ENCODE measurements at regions not wholly inside any gene's neighbourhood (a gene's known extent, or its start where the extent isn't known, plus 50 kb on each side); places are given as distances from the start of the nearest gene placed in this dataset.
"Not testable (repeated sequence)": the region's sequence is repeated elsewhere in the genome, so short reads cannot be mapped to it uniquely, and the experiment has no call there.

DNA sequence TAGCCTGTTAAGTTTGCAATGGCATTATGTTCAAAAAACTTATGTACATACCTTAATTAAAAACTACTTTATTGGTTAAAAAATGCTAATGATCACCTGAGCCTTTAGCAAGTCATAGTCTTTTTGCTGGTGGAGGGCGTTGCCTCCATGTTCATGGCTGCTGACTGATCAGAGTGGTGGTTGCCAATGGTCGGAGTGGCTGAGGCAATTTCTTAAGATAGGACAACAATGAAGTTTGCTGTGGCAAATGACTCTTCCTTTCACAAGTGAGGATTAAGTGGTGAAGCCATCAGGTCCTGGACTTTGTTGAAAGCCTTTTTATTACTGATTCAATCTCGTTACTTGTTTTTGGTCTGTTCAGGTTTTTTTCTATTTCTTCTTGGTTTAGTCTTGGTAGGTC, 53.3 kb upstream of the CSNK1E start:
- TF ChIP-seq, protein P1, sequence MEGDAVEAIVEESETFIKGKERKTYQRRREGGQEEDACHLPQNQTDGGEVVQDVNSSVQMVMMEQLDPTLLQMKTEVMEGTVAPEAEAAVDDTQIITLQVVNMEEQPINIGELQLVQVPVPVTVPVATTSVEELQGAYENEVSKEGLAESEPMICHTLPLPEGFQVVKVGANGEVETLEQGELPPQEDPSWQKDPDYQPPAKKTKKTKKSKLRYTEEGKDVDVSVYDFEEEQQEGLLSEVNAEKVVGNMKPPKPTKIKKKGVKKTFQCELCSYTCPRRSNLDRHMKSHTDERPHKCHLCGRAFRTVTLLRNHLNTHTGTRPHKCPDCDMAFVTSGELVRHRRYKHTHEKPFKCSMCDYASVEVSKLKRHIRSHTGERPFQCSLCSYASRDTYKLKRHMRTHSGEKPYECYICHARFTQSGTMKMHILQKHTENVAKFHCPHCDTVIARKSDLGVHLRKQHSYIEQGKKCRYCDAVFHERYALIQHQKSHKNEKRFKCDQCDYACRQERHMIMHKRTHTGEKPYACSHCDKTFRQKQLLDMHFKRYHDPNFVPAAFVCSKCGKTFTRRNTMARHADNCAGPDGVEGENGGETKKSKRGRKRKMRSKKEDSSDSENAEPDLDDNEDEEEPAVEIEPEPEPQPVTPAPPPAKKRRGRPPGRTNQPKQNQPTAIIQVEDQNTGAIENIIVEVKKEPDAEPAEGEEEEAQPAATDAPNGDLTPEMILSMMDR (IDR thresholded peaks at IDR 0.05): not testable (repeated sequence)
- not testable (repeated sequence) for TF ChIP-seq POLR2A (IDR thresholded peaks at IDR 0.05)

All from body of pancreas (tissue), 4 donors.